GM23338 (cell line): ENCODE measurements at regions not wholly inside any gene's neighbourhood (a gene's known extent, or its start where the extent isn't known, plus 50 kb on each side); places are given as distances from the start of the nearest gene placed in this dataset.
"Not testable (repeated sequence)": the region's sequence is repeated elsewhere in the genome, so short reads cannot be mapped to it uniquely, and the experiment has no call there.

ENCODE experiments used
- CREB1 ChIP-seq: fragments of 250-450 bp; sonication (Bioruptor Pico); IDR thresholded peaks from 2 replicates; pipeline ENCODE4 v1.5.0; 2020; ENCODE audit warnings: low read depth, mild to moderate bottlenecking, moderate library complexity
- EZH2 ChIP-seq: fragments of 200-600 bp; sonication (generic); IDR thresholded peaks from one replicate; pipeline ENCODE4 v1.8.0; 2017; ENCODE audit warnings: antibody characterized with exemption, mild to moderate bottlenecking, low read depth; ENCODE audit not compliant: unreplicated experiment
- EZH2phosphoT487 ChIP-seq: fragments of 200-600 bp; sonication (generic); IDR thresholded peaks from one replicate; pipeline ENCODE4 v1.8.1; 2018; ENCODE audit warnings: antibody characterized with exemption; ENCODE audit not compliant: unreplicated experiment
- NANOG ChIP-seq: IDR thresholded peaks from 2 replicates; pipeline ENCODE4 v1.6.1; 2016; ENCODE audit warnings: antibody characterized with exemption, borderline replicate concordance
- POLR2AphosphoS5 ChIP-seq: IDR thresholded peaks from 2 replicates; pipeline ENCODE4 v1.6.1; 2016; ENCODE audit warnings: antibody characterized with exemption, low read depth
- STAT1 ChIP-seq: IDR thresholded peaks from one replicate; pipeline ENCODE4 v1.6.1; 2016; ENCODE audit warnings: antibody characterized with exemption; ENCODE audit not compliant: unreplicated experiment
- TF ChIP-seq, protein P1 (sequence below), 2 experiments: fragments of 200-600 bp in 1 of 2; sonication (generic) in 1 of 2; conservative IDR thresholded peaks; 2 replicates each; pipeline versions ENCODE4 v1.5.1 to v1.6.1; 2016 to 2017; ENCODE audit warnings: antibody characterized with exemption in 2 of 2, low read depth in 2 of 2, mild to moderate bottlenecking in 2 of 2, moderate library complexity in 1 of 2
- TF ChIP-seq, protein P2 (sequence below): IDR thresholded peaks from one replicate; pipeline ENCODE4 v1.6.1; 2018; ENCODE audit warnings: antibody characterized with exemption; ENCODE audit not compliant: unreplicated experiment
- TF ChIP-seq, protein P3 (sequence below): IDR thresholded peaks from 2 replicates; pipeline ENCODE4 v1.6.1; 2016; ENCODE audit warnings: antibody characterized with exemption

DNA sequence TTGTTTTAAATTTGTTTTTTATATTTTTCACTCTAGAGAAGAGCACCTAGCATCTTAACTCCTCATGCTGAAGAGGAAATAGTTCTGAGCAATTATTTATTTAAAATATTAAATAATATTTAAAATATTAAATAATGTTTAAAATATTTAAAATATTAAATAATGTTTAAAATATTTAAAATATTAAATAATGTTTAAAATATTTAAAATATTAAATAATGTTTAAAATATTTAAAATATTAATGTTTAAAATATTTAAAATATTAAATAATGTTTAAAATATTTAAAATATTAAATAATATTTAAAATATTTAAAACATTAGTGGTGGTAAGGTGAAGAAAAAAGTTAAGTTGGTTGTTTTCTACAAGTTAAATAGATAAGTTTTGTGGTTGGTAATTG lies 147.6 kb upstream of the FERMT1 start:
- TF ChIP-seq POLR2AphosphoS5; CREB1 (CRISPR knock-in tag); EZH2; EZH2phosphoT487; NANOG; STAT1: not testable (repeated sequence)
- TF ChIP-seq, protein P1, sequence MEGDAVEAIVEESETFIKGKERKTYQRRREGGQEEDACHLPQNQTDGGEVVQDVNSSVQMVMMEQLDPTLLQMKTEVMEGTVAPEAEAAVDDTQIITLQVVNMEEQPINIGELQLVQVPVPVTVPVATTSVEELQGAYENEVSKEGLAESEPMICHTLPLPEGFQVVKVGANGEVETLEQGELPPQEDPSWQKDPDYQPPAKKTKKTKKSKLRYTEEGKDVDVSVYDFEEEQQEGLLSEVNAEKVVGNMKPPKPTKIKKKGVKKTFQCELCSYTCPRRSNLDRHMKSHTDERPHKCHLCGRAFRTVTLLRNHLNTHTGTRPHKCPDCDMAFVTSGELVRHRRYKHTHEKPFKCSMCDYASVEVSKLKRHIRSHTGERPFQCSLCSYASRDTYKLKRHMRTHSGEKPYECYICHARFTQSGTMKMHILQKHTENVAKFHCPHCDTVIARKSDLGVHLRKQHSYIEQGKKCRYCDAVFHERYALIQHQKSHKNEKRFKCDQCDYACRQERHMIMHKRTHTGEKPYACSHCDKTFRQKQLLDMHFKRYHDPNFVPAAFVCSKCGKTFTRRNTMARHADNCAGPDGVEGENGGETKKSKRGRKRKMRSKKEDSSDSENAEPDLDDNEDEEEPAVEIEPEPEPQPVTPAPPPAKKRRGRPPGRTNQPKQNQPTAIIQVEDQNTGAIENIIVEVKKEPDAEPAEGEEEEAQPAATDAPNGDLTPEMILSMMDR (conservative IDR thresholded peaks at IDR 0.05; ENCODE audit: low read depth in 2 of 2): not testable (repeated sequence)
- TF ChIP-seq, protein P2, sequence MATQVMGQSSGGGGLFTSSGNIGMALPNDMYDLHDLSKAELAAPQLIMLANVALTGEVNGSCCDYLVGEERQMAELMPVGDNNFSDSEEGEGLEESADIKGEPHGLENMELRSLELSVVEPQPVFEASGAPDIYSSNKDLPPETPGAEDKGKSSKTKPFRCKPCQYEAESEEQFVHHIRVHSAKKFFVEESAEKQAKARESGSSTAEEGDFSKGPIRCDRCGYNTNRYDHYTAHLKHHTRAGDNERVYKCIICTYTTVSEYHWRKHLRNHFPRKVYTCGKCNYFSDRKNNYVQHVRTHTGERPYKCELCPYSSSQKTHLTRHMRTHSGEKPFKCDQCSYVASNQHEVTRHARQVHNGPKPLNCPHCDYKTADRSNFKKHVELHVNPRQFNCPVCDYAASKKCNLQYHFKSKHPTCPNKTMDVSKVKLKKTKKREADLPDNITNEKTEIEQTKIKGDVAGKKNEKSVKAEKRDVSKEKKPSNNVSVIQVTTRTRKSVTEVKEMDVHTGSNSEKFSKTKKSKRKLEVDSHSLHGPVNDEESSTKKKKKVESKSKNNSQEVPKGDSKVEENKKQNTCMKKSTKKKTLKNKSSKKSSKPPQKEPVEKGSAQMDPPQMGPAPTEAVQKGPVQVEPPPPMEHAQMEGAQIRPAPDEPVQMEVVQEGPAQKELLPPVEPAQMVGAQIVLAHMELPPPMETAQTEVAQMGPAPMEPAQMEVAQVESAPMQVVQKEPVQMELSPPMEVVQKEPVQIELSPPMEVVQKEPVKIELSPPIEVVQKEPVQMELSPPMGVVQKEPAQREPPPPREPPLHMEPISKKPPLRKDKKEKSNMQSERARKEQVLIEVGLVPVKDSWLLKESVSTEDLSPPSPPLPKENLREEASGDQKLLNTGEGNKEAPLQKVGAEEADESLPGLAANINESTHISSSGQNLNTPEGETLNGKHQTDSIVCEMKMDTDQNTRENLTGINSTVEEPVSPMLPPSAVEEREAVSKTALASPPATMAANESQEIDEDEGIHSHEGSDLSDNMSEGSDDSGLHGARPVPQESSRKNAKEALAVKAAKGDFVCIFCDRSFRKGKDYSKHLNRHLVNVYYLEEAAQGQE: not testable (repeated sequence)
- TF ChIP-seq, protein P3, sequence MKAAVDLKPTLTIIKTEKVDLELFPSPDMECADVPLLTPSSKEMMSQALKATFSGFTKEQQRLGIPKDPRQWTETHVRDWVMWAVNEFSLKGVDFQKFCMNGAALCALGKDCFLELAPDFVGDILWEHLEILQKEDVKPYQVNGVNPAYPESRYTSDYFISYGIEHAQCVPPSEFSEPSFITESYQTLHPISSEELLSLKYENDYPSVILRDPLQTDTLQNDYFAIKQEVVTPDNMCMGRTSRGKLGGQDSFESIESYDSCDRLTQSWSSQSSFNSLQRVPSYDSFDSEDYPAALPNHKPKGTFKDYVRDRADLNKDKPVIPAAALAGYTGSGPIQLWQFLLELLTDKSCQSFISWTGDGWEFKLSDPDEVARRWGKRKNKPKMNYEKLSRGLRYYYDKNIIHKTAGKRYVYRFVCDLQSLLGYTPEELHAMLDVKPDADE: not testable (repeated sequence)
